ENCODE measurements at regions not wholly inside any gene's neighbourhood (a gene's known extent, or its start where the extent isn't known, plus 50 kb on each side); places are given as distances from the start of the nearest gene placed in this dataset.

DNA sequence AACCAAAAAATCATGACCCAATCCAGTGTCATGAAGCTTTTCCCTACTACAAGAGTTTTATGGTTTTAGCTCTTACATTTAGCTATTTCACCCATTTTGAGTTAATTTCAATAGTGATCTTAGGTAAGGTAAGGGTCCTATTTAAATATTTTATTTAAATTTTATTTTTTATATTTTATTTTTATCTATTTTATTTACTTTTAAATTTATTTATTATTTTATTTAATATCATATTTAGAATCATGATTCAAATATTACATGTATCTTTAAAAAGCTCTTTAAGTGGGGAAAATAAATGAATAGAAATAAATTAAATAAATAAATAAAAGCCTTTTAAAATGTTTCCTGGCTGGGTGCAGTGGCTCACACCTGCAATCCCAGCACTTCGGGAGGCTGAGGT is 276.0 kb downstream of the SKIDA1 start:
- Histone ChIP-seq H3K27ac (ENCODE audit: low read depth, low read length) (no peak overlapping the region), H3K36me3 (ENCODE audit: control insufficient read depth in 1 of 2, insufficient read depth in 2 of 2, low read length in 2 of 2) (no peaks in the 10 kb centered on the region), H3K4me3 (ENCODE audit: low read depth in 1 of 2, low read length in 2 of 2) (no peak overlapping the region), H3K27me3 (ENCODE audit: control insufficient read depth in 1 of 2, insufficient read depth in 2 of 2, low read length in 2 of 2) (no peaks in the 10 kb centered on the region), H3K9ac (ENCODE audit: low read depth in 1 of 2, low read length in 2 of 2) (no peak overlapping the region), H3K4me1 (ENCODE audit: control insufficient read depth in 1 of 2, insufficient read depth in 2 of 2, low read length in 2 of 2) (no peaks in the 10 kb centered on the region), H3K9me3 (ENCODE audit: control insufficient read depth in 1 of 2, low read length in 2 of 2) (no peaks in the 10 kb centered on the region)

DNA sequence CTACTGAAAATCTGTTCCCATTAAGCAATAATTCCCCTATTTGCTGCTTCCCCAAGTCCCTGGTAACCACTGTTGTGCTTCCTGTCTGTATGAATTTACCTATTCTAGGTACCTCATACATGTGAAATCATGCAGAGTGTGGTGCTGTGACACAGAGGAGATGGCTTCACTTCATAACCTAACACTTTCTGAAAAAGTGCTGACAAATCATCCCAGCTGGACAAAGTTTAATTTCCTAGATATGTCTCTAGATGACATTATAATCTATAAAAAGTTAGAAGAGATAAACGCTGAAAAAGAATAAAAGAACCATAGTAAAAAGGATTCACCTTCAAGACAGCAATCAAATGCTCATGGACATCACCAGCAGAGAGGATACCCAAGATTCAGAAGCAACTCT is 277.9 kb downstream of the SKIDA1 start:
- Histone ChIP-seq H3K36me3 (ENCODE audit: control insufficient read depth in 1 of 2, insufficient read depth in 2 of 2, low read length in 2 of 2) (no peaks in the 10 kb centered on the region), H3K4me1 (ENCODE audit: control insufficient read depth in 1 of 2, insufficient read depth in 2 of 2, low read length in 2 of 2) (no peaks in the 10 kb centered on the region), H3K9me3 (ENCODE audit: control insufficient read depth in 1 of 2, low read length in 2 of 2) (no peaks in the 10 kb centered on the region), H3K9ac (ENCODE audit: low read depth in 1 of 2, low read length in 2 of 2) (no peak overlapping the region), H3K4me3 (ENCODE audit: low read depth in 1 of 2, low read length in 2 of 2) (no peak overlapping the region), H3K27me3 (ENCODE audit: control insufficient read depth in 1 of 2, insufficient read depth in 2 of 2, low read length in 2 of 2) (no peaks in the 10 kb centered on the region), H3K27ac (ENCODE audit: low read depth, low read length) (no peak overlapping the region)

DNA sequence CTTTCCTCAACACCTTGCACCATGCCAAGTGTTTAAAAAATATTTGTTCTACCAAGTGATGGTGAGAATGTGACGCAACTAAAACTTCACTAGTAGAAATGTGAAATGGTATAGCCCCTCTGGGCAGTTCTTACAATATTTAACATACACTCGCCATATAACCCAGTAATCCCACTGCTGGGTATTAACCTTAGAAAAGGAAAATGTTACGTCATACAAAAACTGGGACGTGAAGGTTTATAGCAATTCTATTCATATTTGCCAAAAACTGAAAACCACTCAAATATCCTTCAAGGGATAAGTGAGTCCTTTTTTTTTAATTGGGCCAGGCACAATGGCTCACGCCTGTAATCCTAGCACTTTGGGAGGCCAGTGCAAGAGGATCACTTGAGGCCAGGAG is 279.3 kb downstream of the SKIDA1 start:
- no peak overlapping the region for H3K4me3 ChIP-seq (ENCODE audit: low read depth in 1 of 2, low read length in 2 of 2)
- H3K36me3 ChIP-seq (ENCODE audit: control insufficient read depth in 1 of 2, insufficient read depth in 2 of 2, low read length in 2 of 2): no peaks in the 10 kb centered on the region
- H3K4me1 ChIP-seq (ENCODE audit: control insufficient read depth in 1 of 2, insufficient read depth in 2 of 2, low read length in 2 of 2): no peaks in the 10 kb centered on the region
- no peaks in the 10 kb centered on the region for H3K9me3 ChIP-seq (ENCODE audit: control insufficient read depth in 1 of 2, low read length in 2 of 2)
- H3K9ac ChIP-seq (ENCODE audit: low read depth in 1 of 2, low read length in 2 of 2): no peak overlapping the region
- H3K27me3 ChIP-seq (ENCODE audit: control insufficient read depth in 1 of 2, insufficient read depth in 2 of 2, low read length in 2 of 2): no peaks in the 10 kb centered on the region
- no peak overlapping the region for H3K27ac ChIP-seq (ENCODE audit: low read depth, low read length)

DNA sequence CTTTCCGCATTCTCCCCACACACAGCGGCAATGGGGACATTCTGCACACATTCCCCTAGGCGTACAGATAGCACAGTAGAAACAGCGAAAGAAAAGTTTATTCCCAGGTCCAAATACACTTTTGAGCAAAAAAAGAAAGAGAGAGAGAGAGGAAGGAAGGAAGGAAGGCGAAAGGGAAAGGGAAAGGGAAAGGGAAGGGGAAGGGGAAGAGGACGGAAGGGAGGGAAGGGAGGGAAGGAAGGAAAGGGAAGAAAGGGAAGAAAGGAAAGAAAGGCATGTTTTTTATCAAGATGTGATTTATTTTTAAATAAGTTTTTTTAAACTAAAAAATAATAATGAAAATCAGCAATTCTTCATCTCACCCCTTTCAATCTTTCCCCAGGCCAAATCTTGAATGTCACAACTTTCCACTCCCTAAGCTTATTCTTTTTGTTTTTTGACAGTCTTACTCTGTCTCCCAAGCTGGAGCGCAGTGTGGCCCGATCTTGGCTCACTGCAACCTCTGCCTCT is 281.7 kb downstream of the SKIDA1 start:
- Histone ChIP-seq H3K27me3 (ENCODE audit: control insufficient read depth in 1 of 2, insufficient read depth in 2 of 2, low read length in 2 of 2) (no peaks in the 10 kb centered on the region), H3K36me3 (ENCODE audit: control insufficient read depth in 1 of 2, insufficient read depth in 2 of 2, low read length in 2 of 2) (no peaks in the 10 kb centered on the region), H3K27ac (ENCODE audit: low read depth, low read length) (no peak overlapping the region), H3K9ac (ENCODE audit: low read depth in 1 of 2, low read length in 2 of 2) (no peak overlapping the region), H3K4me1 (ENCODE audit: control insufficient read depth in 1 of 2, insufficient read depth in 2 of 2, low read length in 2 of 2) (no peaks in the 10 kb centered on the region), H3K4me3 (ENCODE audit: low read depth in 1 of 2, low read length in 2 of 2) (no peak overlapping the region), H3K9me3 (ENCODE audit: control insufficient read depth in 1 of 2, low read length in 2 of 2) (no peaks in the 10 kb centered on the region)

DNA sequence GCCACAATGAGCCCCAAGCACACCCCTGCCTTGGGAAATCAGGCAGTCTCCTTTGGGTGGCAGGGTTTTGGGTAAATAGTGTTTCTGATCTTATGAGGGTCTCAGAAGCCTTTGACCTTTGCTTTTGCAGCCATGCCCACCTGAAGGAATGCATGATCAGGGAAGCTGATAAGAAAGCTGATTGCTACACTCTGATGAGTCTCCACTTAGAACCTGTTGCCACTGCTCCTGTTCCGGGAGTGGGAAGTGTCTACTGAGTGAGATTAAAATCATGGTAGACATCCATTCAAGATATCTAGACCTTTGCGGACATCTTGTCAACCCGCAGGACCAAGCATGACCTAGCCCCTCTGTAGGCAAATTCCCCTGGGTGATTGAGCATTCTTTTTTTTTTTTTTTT is 282.6 kb downstream of the SKIDA1 start:
- H3K4me1 ChIP-seq (ENCODE audit: control insufficient read depth in 1 of 2, insufficient read depth in 2 of 2, low read length in 2 of 2): no peaks in the 10 kb centered on the region

DNA sequence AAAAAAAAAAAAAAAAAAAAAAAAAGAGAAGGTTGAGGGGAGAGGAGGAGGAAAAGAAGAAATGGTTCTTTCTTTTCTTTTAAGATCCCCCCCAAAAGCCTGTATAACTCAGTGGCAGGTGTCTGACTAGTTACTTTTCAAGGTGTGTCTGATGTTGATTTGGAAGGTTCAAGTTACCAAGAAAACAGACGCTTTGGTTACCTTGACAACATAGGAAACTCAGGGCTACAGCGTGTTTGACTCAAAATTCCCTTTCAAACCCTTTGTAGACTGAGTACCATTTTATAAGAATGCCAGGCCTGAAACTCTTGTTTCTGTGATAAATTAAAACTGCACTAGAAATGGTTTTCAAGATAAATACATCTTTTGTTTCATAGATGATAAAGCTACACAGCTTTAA is 286.8 kb downstream of the SKIDA1 start:
- no peaks in the 10 kb centered on the region for H3K27me3 ChIP-seq (ENCODE audit: control insufficient read depth in 1 of 2, insufficient read depth in 2 of 2, low read length in 2 of 2)
- no peaks in the 10 kb centered on the region for H3K4me1 ChIP-seq (ENCODE audit: control insufficient read depth in 1 of 2, insufficient read depth in 2 of 2, low read length in 2 of 2)
- H3K27ac ChIP-seq (ENCODE audit: low read depth, low read length): no peak overlapping the region
- H3K9me3 ChIP-seq (ENCODE audit: control insufficient read depth in 1 of 2, low read length in 2 of 2): no peaks in the 10 kb centered on the region
- H3K9ac ChIP-seq (ENCODE audit: low read depth in 1 of 2, low read length in 2 of 2): no peak overlapping the region
- H3K36me3 ChIP-seq (ENCODE audit: control insufficient read depth in 1 of 2, insufficient read depth in 2 of 2, low read length in 2 of 2): no peaks in the 10 kb centered on the region
- no peak overlapping the region for H3K4me3 ChIP-seq (ENCODE audit: low read depth in 1 of 2, low read length in 2 of 2)

More for the DNA sequence above, 282.6 kb downstream of the SKIDA1 start:
- Histone ChIP-seq H3K9ac (ENCODE audit: low read depth in 1 of 2, low read length in 2 of 2) (no peak overlapping the region), H3K36me3 (ENCODE audit: control insufficient read depth in 1 of 2, insufficient read depth in 2 of 2, low read length in 2 of 2) (no peaks in the 10 kb centered on the region), H3K27me3 (ENCODE audit: control insufficient read depth in 1 of 2, insufficient read depth in 2 of 2, low read length in 2 of 2) (no peaks in the 10 kb centered on the region), H3K27ac (ENCODE audit: low read depth, low read length) (no peak overlapping the region), H3K4me3 (ENCODE audit: low read depth in 1 of 2, low read length in 2 of 2) (no peak overlapping the region), H3K9me3 (ENCODE audit: control insufficient read depth in 1 of 2, low read length in 2 of 2) (no peaks in the 10 kb centered on the region)

DNA sequence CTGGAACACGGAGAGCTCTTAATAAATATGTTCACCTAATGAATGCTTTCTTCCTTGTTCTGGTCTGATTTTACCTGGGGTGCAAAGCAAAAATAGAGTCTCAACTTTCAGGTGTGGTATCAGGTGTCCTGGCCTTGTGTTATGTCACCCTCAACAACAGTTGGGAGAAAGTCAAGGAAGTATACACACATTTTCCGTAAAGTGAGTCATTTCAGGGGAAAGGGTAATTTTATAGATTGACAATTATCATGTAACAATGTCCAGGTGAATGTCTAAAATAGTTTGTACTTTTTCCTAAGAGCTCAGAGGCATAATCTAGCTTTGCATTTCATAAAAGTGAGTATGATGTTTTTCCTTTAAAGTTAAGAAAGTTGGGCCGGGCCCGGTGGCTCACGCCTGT is 287.4 kb downstream of the SKIDA1 start:
- Histone ChIP-seq H3K27ac (ENCODE audit: low read depth, low read length) (no peak overlapping the region), H3K4me3 (ENCODE audit: low read depth in 1 of 2, low read length in 2 of 2) (no peak overlapping the region), H3K9ac (ENCODE audit: low read depth in 1 of 2, low read length in 2 of 2) (no peak overlapping the region), H3K27me3 (ENCODE audit: control insufficient read depth in 1 of 2, insufficient read depth in 2 of 2, low read length in 2 of 2) (no peaks in the 10 kb centered on the region), H3K9me3 (ENCODE audit: control insufficient read depth in 1 of 2, low read length in 2 of 2) (no peaks in the 10 kb centered on the region), H3K36me3 (ENCODE audit: control insufficient read depth in 1 of 2, insufficient read depth in 2 of 2, low read length in 2 of 2) (no peaks in the 10 kb centered on the region), H3K4me1 (ENCODE audit: control insufficient read depth in 1 of 2, insufficient read depth in 2 of 2, low read length in 2 of 2) (no peaks in the 10 kb centered on the region)

DNA sequence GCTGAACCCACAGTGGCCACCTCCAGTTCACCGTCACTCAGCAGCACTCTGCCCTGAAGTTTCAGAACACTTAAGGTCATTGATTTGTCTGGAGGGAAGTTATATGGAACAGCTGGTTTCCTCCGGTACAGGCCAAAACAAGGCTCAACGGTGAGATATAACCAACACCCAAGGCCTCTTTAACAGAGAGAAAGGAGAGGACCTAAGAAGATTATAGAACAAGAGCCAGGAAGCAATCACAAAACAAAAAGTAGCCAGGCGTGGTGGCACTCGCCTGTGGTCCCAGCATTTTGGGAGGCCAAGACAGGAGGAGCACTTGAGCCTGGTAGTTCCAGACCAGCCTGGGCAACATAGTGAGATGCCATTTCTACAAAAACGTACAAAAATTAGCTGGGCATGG is 290.7 kb downstream of the SKIDA1 start:
- Histone ChIP-seq H3K4me1 (ENCODE audit: control insufficient read depth in 1 of 2, insufficient read depth in 2 of 2, low read length in 2 of 2) (no peaks in the 10 kb centered on the region), H3K9ac (ENCODE audit: low read depth in 1 of 2, low read length in 2 of 2) (no peak overlapping the region), H3K36me3 (ENCODE audit: control insufficient read depth in 1 of 2, insufficient read depth in 2 of 2, low read length in 2 of 2) (no peaks in the 10 kb centered on the region), H3K27me3 (ENCODE audit: control insufficient read depth in 1 of 2, insufficient read depth in 2 of 2, low read length in 2 of 2) (no peaks in the 10 kb centered on the region), H3K9me3 (ENCODE audit: control insufficient read depth in 1 of 2, low read length in 2 of 2) (no peaks in the 10 kb centered on the region), H3K27ac (ENCODE audit: low read depth, low read length) (no peak overlapping the region), H3K4me3 (ENCODE audit: low read depth in 1 of 2, low read length in 2 of 2) (no peak overlapping the region)

DNA sequence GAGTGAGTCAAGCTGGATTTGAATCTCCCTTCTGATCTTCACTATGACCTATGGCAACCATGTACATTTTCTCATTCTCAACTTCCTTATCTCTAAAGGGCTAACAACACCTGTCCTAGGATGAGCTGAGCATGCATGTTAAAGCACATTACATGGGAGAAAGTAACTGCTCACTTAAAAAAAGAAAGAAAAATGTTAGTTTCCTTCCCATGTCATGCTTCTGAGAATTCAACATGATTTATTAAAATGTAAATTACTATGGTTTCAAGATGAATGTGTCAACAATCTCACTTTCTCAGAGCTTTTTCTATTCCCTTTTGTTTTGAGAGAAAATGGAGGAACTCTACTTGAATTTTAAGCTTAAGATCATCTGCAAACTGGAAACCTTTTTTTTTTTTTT is 295.3 kb downstream of the SKIDA1 start:
- H3K4me3 ChIP-seq (ENCODE audit: low read depth in 1 of 2, low read length in 2 of 2): no peak overlapping the region
- no peaks in the 10 kb centered on the region for H3K4me1 ChIP-seq (ENCODE audit: control insufficient read depth in 1 of 2, insufficient read depth in 2 of 2, low read length in 2 of 2)
- H3K27me3 ChIP-seq (ENCODE audit: control insufficient read depth in 1 of 2, insufficient read depth in 2 of 2, low read length in 2 of 2): no peaks in the 10 kb centered on the region
- no peaks in the 10 kb centered on the region for H3K36me3 ChIP-seq (ENCODE audit: control insufficient read depth in 1 of 2, insufficient read depth in 2 of 2, low read length in 2 of 2)
- H3K27ac ChIP-seq (ENCODE audit: low read depth, low read length): no peak overlapping the region
- no peak overlapping the region for H3K9ac ChIP-seq (ENCODE audit: low read depth in 1 of 2, low read length in 2 of 2)
- H3K9me3 ChIP-seq (ENCODE audit: control insufficient read depth in 1 of 2, low read length in 2 of 2): no peaks in the 10 kb centered on the region

DNA sequence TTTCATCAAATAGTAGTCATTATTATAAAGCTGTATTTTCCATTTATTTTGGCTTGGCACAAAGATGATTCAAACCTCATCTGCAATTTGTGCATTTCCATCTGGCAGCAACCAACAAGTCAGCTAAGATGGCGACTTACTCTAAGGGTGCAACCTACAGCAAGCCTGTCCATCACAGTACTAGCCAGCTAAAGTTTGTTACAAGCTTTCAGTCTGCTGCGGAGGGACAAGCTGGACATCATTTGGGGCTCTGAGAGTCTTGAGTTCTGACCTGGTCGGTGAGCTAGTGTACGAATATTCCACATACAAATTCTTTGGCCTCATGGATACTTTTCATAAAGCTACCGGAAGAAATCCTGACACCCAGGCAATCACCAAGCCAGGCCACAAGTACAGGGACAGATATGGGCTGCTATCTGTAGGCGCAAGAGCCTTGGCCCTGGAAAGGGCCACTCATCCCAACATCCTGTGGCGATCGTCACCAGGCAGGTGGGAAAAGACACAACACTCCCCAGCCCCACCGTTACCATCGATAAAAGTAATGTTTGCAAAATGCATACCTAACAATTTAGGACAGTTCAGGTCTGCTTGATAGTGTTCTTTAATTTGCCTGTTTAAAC is 307.6 kb downstream of the SKIDA1 start:
- H3K4me1 ChIP-seq (ENCODE audit: control insufficient read depth in 1 of 2, insufficient read depth in 2 of 2, low read length in 2 of 2): no peaks in the 10 kb centered on the region
- H3K27ac ChIP-seq (ENCODE audit: low read depth, low read length): no peak overlapping the region
- no peaks in the 10 kb centered on the region for H3K9me3 ChIP-seq (ENCODE audit: control insufficient read depth in 1 of 2, low read length in 2 of 2)
- no peaks in the 10 kb centered on the region for H3K36me3 ChIP-seq (ENCODE audit: control insufficient read depth in 1 of 2, insufficient read depth in 2 of 2, low read length in 2 of 2)
- H3K4me3 ChIP-seq (ENCODE audit: low read depth in 1 of 2, low read length in 2 of 2): no peak overlapping the region
- H3K9ac ChIP-seq (ENCODE audit: low read depth in 1 of 2, low read length in 2 of 2): no peak overlapping the region
- no peaks in the 10 kb centered on the region for H3K27me3 ChIP-seq (ENCODE audit: control insufficient read depth in 1 of 2, insufficient read depth in 2 of 2, low read length in 2 of 2)

DNA sequence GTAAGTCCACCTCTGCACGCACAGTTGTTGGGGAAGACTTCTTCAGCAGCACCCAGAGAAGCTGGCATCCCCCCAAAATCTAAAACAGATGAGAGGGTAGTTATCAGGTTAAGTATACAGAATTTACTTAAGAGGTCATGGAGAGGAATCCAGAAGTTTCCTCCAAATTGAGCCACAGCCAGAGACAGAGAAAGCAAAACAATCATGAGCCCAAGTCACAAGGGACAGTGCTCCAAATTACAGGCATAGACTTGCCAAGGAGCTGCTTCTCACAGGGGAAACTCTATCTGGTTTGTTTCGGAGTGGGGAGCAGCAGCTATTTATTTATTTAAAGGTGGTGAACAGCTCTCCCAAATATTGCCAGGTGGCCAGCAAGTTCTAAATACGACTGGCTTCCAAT is 308.4 kb downstream of the SKIDA1 start:
- Histone ChIP-seq H3K9ac (ENCODE audit: low read depth in 1 of 2, low read length in 2 of 2) (no peak overlapping the region), H3K36me3 (ENCODE audit: control insufficient read depth in 1 of 2, insufficient read depth in 2 of 2, low read length in 2 of 2) (no peaks in the 10 kb centered on the region), H3K9me3 (ENCODE audit: control insufficient read depth in 1 of 2, low read length in 2 of 2) (no peaks in the 10 kb centered on the region), H3K4me3 (ENCODE audit: low read depth in 1 of 2, low read length in 2 of 2) (no peak overlapping the region), H3K27me3 (ENCODE audit: control insufficient read depth in 1 of 2, insufficient read depth in 2 of 2, low read length in 2 of 2) (no peaks in the 10 kb centered on the region), H3K4me1 (ENCODE audit: control insufficient read depth in 1 of 2, insufficient read depth in 2 of 2, low read length in 2 of 2) (no peaks in the 10 kb centered on the region), H3K27ac (ENCODE audit: low read depth, low read length) (no peak overlapping the region)

All from duodenal mucosa (tissue), 2 donors.